ENCODE measurements at regions not wholly inside any gene's neighbourhood (a gene's known extent, or its start where the extent isn't known, plus 50 kb on each side); places are given as distances from the start of the nearest gene placed in this dataset.
"Not testable (repeated sequence)": the region's sequence is repeated elsewhere in the genome, so short reads cannot be mapped to it uniquely, and the experiment has no call there.

GRCh38 chr4:26055855-26056254 lies 141.8 kb downstream of the SMIM20 start:
- H3K36me3 ChIP-seq (ENCODE audit: insufficient read depth, low read length): no peaks in the 10 kb centered on the region
- H3K4me2 ChIP-seq (ENCODE audit: insufficient read depth, low read length): no peak overlapping the region
- DNase-seq (ENCODE audit: insufficient read length, low spot score, missing footprints): no peak
- TF ChIP-seq, protein P1, sequence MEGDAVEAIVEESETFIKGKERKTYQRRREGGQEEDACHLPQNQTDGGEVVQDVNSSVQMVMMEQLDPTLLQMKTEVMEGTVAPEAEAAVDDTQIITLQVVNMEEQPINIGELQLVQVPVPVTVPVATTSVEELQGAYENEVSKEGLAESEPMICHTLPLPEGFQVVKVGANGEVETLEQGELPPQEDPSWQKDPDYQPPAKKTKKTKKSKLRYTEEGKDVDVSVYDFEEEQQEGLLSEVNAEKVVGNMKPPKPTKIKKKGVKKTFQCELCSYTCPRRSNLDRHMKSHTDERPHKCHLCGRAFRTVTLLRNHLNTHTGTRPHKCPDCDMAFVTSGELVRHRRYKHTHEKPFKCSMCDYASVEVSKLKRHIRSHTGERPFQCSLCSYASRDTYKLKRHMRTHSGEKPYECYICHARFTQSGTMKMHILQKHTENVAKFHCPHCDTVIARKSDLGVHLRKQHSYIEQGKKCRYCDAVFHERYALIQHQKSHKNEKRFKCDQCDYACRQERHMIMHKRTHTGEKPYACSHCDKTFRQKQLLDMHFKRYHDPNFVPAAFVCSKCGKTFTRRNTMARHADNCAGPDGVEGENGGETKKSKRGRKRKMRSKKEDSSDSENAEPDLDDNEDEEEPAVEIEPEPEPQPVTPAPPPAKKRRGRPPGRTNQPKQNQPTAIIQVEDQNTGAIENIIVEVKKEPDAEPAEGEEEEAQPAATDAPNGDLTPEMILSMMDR (IDR thresholded peaks at IDR 0.05; ENCODE audit: extremely low read depth, low read depth, low read length): no peak
- no peaks in the 10 kb centered on the region for H3K79me2 ChIP-seq (ENCODE audit: insufficient read depth, low read length)
- no peaks in the 10 kb centered on the region for H4K20me1 ChIP-seq (ENCODE audit: insufficient read depth, low read length)
- no peaks in the 10 kb centered on the region for H3K27me3 ChIP-seq (ENCODE audit: insufficient read depth, low read length)
- H3K9me3 ChIP-seq (ENCODE audit: low read depth, low read length): no peaks in the 10 kb centered on the region
- H3K4me3 ChIP-seq (ENCODE audit: insufficient read depth, low read length): no peak overlapping the region
- no peak overlapping the region for H2AFZ ChIP-seq (ENCODE audit: low read length)
- no peak overlapping the region for H3K27ac ChIP-seq (ENCODE audit: low read depth, low read length)
- peaks cover 5% of the 10 kb centered on the region for H3K4me1 ChIP-seq (ENCODE audit: insufficient read depth, low read length)

- Histone ChIP-seq H3K4me3 (ENCODE audit: insufficient read depth, low read length) (no peak overlapping the region), H3K4me2 (ENCODE audit: insufficient read depth, low read length) (no peak overlapping the region), H3K27me3 (ENCODE audit: insufficient read depth, low read length) (no peaks in the 10 kb centered on the region), H2AFZ (ENCODE audit: low read length) (no peak overlapping the region), H3K27ac (ENCODE audit: low read depth, low read length) (no peak overlapping the region), H4K20me1 (ENCODE audit: insufficient read depth, low read length) (no peaks in the 10 kb centered on the region), H3K36me3 (ENCODE audit: insufficient read depth, low read length) (no peaks in the 10 kb centered on the region), H3K4me1 (ENCODE audit: insufficient read depth, low read length) (peaks cover 5% of the 10 kb centered on the region), H3K79me2 (ENCODE audit: insufficient read depth, low read length) (no peaks in the 10 kb centered on the region), H3K9me3 (ENCODE audit: low read depth, low read length) (no peaks in the 10 kb centered on the region)
- TF ChIP-seq, protein P1 (IDR thresholded peaks at IDR 0.05; ENCODE audit: extremely low read depth, low read depth, low read length): no peak
- no peak for DNase-seq (ENCODE audit: insufficient read length, low spot score, missing footprints)
These were observed 142.4 kb downstream of the SMIM20 start for GRCh38 chr4:26056406-26056805.

GRCh38 chr4:26057839-26058238 lies 143.8 kb downstream of the SMIM20 start:
- H4K20me1 ChIP-seq (ENCODE audit: insufficient read depth, low read length); H3K4me2 ChIP-seq (ENCODE audit: insufficient read depth, low read length); H3K36me3 ChIP-seq (ENCODE audit: insufficient read depth, low read length); H3K9me3 ChIP-seq (ENCODE audit: low read depth, low read length); H3K27ac ChIP-seq (ENCODE audit: low read depth, low read length); H3K79me2 ChIP-seq (ENCODE audit: insufficient read depth, low read length); H3K4me1 ChIP-seq (ENCODE audit: insufficient read depth, low read length); H2AFZ ChIP-seq (ENCODE audit: low read length); H3K27me3 ChIP-seq (ENCODE audit: insufficient read depth, low read length); H3K4me3 ChIP-seq (ENCODE audit: insufficient read depth, low read length); DNase-seq (ENCODE audit: insufficient read length, low spot score, missing footprints): not testable (repeated sequence)

DNA sequence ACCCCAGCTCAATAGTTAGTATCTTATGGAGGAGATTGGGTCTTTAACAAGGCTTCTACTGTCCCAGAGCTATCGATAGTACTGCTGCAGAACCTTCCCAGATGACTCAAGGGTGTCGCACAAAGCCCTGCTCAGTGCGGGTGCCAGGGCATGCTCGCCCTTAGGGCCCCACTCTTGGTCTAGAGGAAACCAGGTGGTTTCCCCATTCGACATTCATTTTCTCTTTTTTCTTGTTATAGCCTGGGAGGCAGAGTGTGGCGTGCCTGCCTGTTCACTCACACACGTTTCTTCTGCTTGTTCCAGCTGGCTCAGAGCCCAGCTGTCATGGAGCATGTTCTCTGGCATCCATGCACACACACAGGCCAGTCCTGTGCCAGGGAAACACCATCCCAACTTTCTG lies 144.5 kb downstream of the SMIM20 start:
- Histone ChIP-seq H3K4me1 (ENCODE audit: insufficient read depth, low read length) (peaks cover 9% of the 10 kb centered on the region), H4K20me1 (ENCODE audit: insufficient read depth, low read length) (no peaks in the 10 kb centered on the region), H3K4me2 (ENCODE audit: insufficient read depth, low read length) (no peak overlapping the region), H3K79me2 (ENCODE audit: insufficient read depth, low read length) (no peaks in the 10 kb centered on the region), H3K36me3 (ENCODE audit: insufficient read depth, low read length) (no peaks in the 10 kb centered on the region), H3K27ac (ENCODE audit: low read depth, low read length) (no peak overlapping the region), H3K4me3 (ENCODE audit: insufficient read depth, low read length) (no peak overlapping the region), H3K9me3 (ENCODE audit: low read depth, low read length) (no peaks in the 10 kb centered on the region), H3K27me3 (ENCODE audit: insufficient read depth, low read length) (no peaks in the 10 kb centered on the region), H2AFZ (ENCODE audit: low read length) (no peak overlapping the region)
- TF ChIP-seq, protein P1 (IDR thresholded peaks at IDR 0.05; ENCODE audit: extremely low read depth, low read depth, low read length): no peak
- no peak for DNase-seq (ENCODE audit: insufficient read length, low spot score, missing footprints)
